ENCODE measurements at regions not wholly inside any gene's neighbourhood (a gene's known extent, or its start where the extent isn't known, plus 50 kb on each side); places are given as distances from the start of the nearest gene placed in this dataset.
"Not testable (repeated sequence)": the region's sequence is repeated elsewhere in the genome, so short reads cannot be mapped to it uniquely, and the experiment has no call there.

DNA sequence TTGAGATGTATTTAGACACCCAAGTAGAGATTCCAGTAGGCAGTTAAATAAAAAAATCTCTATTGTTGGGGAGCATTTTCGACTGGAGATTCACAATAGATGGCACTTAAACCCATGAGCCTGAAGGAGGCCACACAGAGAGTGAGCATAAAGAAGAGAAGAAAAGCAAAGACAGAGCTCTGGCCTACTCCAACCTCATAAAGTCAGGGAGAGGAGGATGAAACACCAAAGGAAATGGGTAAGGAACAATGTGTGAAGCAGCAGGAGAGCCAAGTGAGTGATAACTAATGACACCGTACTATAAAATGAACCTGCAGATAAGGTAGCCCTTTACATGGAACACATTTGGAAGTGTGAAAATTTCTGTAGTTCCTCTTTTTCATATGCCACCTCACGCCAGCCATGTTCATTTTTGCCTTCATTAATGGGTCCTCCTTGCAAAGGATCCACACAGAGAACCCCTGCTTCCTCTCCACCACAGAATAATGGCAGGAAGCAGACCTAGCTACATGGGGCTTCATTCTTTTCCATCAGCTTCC, 150.0 kb upstream of the SYT10 start:
- no peak for DNase-seq (ENCODE audit: low spot score)

DNA sequence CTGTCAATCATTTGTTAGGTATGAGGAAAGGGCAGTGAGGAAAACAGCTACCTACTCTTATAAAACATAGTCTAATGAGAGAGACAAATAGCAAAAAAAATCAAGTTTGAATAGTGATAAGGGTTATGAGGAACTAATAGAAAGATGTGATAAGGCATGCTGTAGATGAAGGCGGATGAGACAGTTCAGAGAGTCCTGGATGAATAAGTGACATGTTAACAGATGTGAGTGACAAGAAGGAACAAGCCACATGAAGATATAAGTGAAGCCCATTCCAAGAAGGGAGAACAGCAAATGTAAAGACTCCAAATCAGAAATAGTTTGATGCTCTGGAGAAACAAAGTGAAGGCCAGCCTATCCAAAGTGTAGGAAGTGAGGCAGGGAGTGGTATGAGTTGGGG, 154.1 kb upstream of the SYT10 start:
- DNase-seq (ENCODE audit: low spot score): no peak

DNA sequence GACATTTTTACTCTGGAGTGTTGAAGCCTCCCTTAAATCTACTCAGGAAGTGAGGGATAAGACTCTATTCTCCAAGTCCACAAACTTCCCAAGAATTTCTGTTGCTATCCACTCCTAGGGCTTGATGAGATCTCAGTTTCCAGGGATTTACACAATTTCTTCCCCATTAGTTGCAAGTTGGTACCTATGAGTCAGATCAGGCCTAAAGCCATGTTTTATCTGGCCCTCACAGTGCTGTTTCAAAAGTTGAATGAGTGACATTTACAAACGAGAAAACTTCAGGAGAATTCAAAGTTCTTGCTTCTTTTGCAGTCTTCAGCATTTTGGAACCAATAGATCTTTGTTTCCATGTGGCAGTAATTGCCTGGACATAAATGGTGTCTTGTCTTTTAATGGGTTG, 156.4 kb upstream of the SYT10 start:
- no peak for DNase-seq (ENCODE audit: low spot score)

- DNase-seq (ENCODE audit: low spot score): no peak
These were observed 157.2 kb upstream of the SYT10 start for GRCh38 chr12:33596814-33597213.

- no peak for DNase-seq (ENCODE audit: low spot score)
These were observed 162.9 kb upstream of the SYT10 start for GRCh38 chr12:33602515-33602914.

GRCh38 chr12:33605757-33606156, 166.1 kb upstream of the SYT10 start:
- no peak for DNase-seq (ENCODE audit: low spot score)

GRCh38 chr12:33609910-33610309, 170.3 kb upstream of the SYT10 start:
- no peak for DNase-seq (ENCODE audit: low spot score)

DNA sequence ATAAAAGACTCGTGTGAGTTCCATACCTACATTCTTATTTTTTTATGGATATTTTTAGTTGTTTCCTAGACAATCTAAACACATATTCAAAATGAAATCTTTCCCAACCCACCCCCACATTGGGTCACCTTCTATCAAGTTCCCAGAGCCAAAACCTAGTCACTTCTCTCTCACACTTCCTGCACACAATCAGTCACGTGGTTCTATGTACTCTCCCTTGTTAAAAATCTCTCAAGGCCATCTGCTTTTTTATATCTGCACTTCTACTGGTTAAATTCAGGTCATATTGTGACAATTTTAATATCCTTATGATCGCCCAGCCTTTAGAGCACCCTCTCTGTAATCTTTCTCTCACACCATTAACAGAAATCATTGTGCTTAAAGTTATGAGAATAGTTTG, 175.0 kb upstream of the SYT10 start:
- DNase-seq (ENCODE audit: low spot score): no peak

DNA sequence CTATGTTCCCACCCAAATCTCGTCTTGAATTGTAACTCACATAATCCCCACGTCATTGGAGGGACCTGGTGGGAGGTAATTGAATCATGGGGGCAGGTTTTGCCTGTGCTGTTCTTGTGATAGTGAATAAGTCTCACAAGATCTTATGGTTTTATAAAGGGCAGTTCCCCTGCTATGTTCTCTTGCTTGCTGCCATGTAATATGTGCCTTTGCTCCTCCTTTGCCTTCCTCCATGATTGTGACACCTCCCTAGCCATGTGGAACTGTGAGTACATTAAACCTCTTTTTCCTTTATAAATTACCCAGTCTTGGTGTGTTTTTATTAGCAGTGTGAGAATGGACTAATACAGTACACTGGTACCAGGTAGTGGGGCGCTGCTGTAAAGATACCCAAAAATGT, 177.6 kb upstream of the SYT10 start:
- DNase-seq (ENCODE audit: low spot score): no peak

- DNase-seq (ENCODE audit: low spot score): no peak
These were observed 188.5 kb upstream of the SYT10 start for GRCh38 chr12:33628087-33628486.

DNA sequence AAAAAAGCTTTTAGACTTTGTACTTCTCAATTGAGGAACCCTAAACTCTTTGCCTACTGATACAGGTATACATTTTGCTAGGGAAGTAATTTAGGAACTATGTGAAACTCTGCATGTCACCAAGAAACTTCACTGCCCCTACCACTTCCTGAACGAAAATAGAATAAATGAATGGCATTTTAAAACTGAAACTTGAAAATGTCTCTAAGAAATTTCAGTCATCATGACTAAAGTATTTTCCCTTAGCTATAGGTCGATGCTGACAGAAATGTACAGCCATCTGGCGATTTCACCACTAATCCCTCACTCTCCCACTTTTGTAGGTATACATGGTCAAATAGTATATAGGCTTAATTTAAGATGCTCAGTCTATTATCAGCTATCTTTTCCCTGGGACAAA, 194.9 kb upstream of the SYT10 start:
- DNase-seq (ENCODE audit: low spot score): no peak

DNA sequence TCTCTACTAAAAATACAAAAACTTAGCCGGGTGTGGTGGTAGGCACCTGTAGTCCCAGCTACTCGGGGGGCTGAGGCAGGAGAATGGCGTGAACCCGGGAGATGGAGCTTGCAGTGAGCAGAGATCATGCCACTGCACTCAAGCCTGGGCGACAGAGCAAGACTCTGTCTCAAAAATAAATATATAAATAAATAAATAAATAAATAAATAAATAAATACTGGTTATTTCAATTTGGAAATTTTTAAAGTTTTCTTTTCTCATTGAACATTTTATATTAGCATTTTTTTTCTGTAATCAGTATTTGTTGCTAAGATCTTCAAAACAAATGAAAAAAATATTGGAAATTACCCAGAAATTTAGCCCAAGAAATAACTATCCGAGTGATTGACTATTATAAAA, 197.3 kb upstream of the SYT10 start:
- not testable (repeated sequence) for DNase-seq (ENCODE audit: low spot score)

- no peak for DNase-seq (ENCODE audit: low spot score)
These were observed 200.4 kb upstream of the SYT10 start for GRCh38 chr12:33639975-33640374.

GRCh38 chr12:33649992-33650391, 210.4 kb upstream of the SYT10 start:
- no peak for DNase-seq (ENCODE audit: low spot score)

DNA sequence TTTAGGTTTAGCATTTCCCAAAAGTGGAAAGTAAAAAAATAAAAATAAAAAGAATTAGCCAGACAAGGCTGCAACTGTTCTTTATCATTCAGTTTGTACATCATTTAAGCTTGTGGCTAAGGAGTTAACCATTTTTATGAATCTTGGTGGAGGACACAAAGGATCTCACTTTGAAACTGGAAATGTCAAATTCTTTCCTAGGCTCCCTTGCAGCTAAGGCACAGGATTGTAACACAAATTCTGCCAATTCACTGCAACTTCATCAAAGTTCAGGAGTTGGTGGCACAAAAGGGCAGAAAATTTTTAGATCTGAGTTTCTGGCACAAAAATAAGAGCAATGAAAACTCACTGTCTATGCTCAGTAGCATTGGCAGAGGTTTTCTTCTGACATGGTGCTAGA, 211.2 kb upstream of the SYT10 start:
- DNase-seq (ENCODE audit: low spot score): no peak

DNA sequence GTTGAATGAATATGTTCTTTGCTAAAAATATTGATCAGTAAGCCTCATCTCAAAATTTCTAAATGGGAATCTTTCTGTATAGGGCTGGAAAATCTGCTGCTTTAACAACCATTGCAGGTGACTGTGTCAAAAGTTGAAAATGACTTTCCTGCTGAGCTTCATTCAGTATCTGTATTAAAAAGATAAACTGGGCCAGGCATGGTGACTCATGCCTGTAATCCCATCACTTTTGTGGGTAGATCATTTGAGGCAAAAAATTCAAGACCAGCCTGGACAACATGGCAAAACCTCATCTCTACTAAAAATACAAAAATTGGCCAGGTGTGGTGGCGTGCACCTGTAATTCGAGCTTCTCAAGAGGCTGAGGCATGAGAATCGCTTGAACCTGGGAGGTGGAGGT, 213.7 kb upstream of the SYT10 start:
- DNase-seq (ENCODE audit: low spot score): no peak

- DNase-seq (ENCODE audit: low spot score): no peak
These were observed 214.7 kb upstream of the SYT10 start for GRCh38 chr12:33654313-33654712.

- DNase-seq (ENCODE audit: low spot score): no peak
These were observed 223.5 kb upstream of the SYT10 start for GRCh38 chr12:33663000-33663654.

DNA sequence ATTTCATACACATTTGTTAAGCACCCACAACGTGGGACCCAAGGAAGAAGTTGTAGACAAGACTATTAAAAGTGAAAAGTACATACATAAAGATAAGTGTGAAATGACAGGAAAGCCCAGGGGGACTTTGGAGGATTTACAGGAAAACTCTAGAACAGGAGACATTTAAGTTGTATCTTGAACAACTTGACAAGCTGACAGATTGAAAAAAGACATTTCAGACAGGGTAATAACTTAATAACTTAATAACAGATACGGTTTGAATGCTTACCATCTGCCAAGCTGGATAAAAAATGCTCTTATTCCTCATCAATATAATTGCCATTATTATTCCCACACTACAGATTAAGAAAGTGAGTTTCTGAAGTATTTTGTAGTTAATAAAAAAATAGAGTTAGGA, 229.7 kb upstream of the SYT10 start:
- DNase-seq (ENCODE audit: low spot score): no peak

- DNase-seq (ENCODE audit: low spot score): no peak
These were observed 230.7 kb upstream of the SYT10 start for GRCh38 chr12:33670284-33670683.

- no peak for DNase-seq (ENCODE audit: low spot score)
These were observed 232.1 kb upstream of the SYT10 start for GRCh38 chr12:33671676-33672075.

DNA sequence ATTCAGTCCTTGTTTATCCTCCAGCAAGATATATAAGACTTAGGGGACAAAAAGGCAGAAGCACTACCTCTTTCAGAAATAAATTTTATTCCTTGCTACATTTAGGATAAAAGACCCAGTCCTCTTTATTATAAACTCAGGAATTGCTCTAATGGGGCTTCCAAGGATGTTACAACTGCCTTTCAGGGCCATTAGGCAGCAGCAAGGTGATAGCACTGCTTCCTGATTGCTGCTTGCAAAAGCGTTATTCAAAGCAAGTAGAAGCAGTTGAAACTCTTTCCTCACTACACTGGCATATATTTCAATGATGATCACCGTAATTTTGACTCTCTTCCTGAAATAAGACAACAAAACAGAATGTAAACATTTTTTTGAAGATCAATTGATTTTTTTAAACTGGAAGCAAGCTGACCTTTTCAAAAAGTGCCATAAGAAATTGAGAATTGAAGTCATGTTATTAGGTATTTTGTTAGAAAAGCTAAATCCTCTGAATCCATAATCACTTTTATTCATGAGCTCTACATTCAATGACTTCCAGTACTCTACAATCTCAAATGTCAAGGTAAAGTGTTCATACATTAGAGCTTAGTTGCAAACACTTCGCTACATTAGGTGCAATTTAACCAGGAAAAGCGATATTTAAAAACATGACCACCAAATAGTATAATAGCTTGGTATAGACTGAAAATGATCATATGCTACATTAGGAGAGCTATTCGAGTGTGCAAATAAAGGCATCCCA, 233.4 kb upstream of the SYT10 start:
- no peak for DNase-seq (ENCODE audit: low spot score)

- no peak for DNase-seq (ENCODE audit: low spot score)
These were observed 237.2 kb upstream of the SYT10 start for GRCh38 chr12:33676866-33677265.
